ENCODE measurements at regions not wholly inside any gene's neighbourhood (a gene's known extent, or its start where the extent isn't known, plus 50 kb on each side); places are given as distances from the start of the nearest gene placed in this dataset.

DNA sequence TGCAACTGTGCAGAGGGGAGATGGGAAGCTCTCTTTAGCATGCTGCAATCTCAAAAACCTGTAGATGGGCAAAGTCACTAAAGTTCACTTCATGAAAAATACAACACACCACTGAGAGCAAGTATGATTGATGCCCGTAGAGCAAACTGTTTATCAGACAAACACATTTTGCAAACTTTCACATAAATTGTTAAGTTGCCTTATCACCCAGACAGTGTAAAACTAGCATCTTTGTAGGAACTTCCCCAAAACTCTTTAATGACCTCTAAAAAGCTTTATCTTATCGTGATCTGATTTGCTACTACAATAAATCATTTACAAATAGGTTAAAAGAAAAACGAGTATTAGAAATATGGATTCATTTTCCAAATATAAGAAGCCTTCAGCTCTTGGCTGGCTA is 391.0 kb downstream of the LMO4 start:
- intact Hi-C loops (cut with micrococcal nuclease) = no loop called here
- ChIA-PET POLR2A (no interaction called here), CTCF (no interaction called here)
- H3K27ac Mint-ChIP-seq = no peak overlapping the region
- DNase-seq (no peak), ATAC-seq (no peak)
- peaks cover 2% of the 10 kb centered on the region for H3K27me3 Mint-ChIP-seq
- H3K9me3 Mint-ChIP-seq = no peaks in the 10 kb centered on the region
- TF ChIP-seq, protein P1, sequence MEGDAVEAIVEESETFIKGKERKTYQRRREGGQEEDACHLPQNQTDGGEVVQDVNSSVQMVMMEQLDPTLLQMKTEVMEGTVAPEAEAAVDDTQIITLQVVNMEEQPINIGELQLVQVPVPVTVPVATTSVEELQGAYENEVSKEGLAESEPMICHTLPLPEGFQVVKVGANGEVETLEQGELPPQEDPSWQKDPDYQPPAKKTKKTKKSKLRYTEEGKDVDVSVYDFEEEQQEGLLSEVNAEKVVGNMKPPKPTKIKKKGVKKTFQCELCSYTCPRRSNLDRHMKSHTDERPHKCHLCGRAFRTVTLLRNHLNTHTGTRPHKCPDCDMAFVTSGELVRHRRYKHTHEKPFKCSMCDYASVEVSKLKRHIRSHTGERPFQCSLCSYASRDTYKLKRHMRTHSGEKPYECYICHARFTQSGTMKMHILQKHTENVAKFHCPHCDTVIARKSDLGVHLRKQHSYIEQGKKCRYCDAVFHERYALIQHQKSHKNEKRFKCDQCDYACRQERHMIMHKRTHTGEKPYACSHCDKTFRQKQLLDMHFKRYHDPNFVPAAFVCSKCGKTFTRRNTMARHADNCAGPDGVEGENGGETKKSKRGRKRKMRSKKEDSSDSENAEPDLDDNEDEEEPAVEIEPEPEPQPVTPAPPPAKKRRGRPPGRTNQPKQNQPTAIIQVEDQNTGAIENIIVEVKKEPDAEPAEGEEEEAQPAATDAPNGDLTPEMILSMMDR (IDR thresholded peaks at IDR 0.05) = no peak
- H3K4me3 Mint-ChIP-seq = no peak overlapping the region
- H3K4me1 Mint-ChIP-seq (ENCODE audit: low read depth) = no peaks in the 10 kb centered on the region
- H3K36me3 Mint-ChIP-seq (ENCODE audit: low read depth) = no peaks in the 10 kb centered on the region

DNA sequence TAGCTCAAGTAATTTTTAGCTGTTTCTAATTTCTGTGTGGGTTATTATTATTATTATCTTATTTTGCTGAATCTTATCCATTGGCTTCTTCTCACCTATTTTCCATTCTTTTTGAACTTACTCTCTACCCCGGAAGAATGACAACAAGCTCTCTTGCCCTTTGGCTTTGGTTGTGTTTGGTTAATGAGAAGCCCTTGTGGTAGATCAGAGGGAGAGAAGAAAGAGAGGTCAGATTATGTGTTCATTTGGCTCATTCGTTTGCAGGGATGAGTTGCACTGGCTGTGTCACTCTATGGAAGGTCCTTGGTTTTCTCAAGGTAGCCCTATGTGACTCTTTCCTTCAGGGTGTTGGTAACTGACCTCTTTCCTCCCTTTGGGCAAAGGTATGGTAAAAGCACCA is 391.9 kb downstream of the LMO4 start:
- no peak for DNase-seq
- ChIA-PET CTCF (no interaction called here), POLR2A (no interaction called here)
- H3K36me3 Mint-ChIP-seq (ENCODE audit: low read depth) = no peaks in the 10 kb centered on the region
- no peak overlapping the region for H3K27ac Mint-ChIP-seq
- H3K4me1 Mint-ChIP-seq (ENCODE audit: low read depth) = no peaks in the 10 kb centered on the region
- intact Hi-C loops (cut with micrococcal nuclease) = no loop called here
- ATAC-seq = no peak
- H3K27me3 Mint-ChIP-seq = peaks cover 2% of the 10 kb centered on the region
- no peaks in the 10 kb centered on the region for H3K9me3 Mint-ChIP-seq
- H3K4me3 Mint-ChIP-seq = no peak overlapping the region
- TF ChIP-seq, protein P1 (IDR thresholded peaks at IDR 0.05) = no peak

DNA sequence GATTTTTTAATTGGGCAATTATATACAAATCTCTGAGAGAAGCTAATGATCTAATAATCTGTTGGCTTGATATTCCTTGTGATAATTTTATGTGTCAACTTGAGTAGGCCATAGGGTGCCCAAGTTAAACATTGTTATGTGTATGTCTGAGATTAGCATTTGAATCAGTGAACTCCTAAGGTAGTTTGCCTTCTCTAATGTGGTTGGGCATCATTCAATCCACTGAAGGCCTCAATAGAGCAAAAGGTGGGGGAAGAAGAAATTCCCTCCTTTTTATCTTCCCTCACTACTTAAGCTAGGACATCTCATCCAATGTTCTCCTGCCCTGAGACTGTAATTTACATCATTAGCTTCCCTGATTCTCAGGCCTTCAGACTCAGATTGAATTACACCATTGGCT is 394.5 kb downstream of the LMO4 start:
- TF ChIP-seq, protein P1 (IDR thresholded peaks at IDR 0.05) = no peak
- Mint-ChIP-seq H3K27ac (no peak overlapping the region), H3K4me3 (no peak overlapping the region), H3K4me1 (ENCODE audit: low read depth) (no peaks in the 10 kb centered on the region), H3K9me3 (no peaks in the 10 kb centered on the region), H3K27me3 (peaks cover 2% of the 10 kb centered on the region), H3K36me3 (ENCODE audit: low read depth) (no peaks in the 10 kb centered on the region)
- ChIA-PET CTCF (no interaction called here), POLR2A (no interaction called here)
- no peak for ATAC-seq
- DNase-seq = no peak
- intact Hi-C loops (cut with micrococcal nuclease) = no loop called here

DNA sequence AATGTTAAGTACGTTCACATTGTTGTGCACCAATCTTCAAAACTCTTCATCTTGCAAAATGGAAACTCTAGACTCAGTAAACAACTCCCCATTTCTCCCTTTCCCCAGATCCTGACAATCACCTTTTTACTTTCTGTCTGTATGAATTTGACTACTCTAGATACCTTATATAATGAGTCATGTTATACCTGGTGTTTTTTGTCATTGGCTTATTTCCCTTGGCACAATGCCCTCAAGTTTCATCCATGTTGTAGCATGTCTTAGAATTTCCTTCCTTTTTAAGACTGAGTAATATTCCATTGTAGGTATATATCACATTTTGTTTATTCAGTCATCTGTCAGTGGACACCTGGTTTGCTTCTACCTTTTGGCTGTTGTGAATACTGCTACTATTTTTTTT is 399.5 kb downstream of the LMO4 start:
- H3K9me3 Mint-ChIP-seq = no peaks in the 10 kb centered on the region
- TF ChIP-seq, protein P1 (IDR thresholded peaks at IDR 0.05) = no peak
- H3K27me3 Mint-ChIP-seq = peaks cover 3% of the 10 kb centered on the region
- no peaks in the 10 kb centered on the region for H3K4me1 Mint-ChIP-seq (ENCODE audit: low read depth)
- CTCF ChIA-PET = no interaction called here
- intact Hi-C loops (cut with micrococcal nuclease) = no loop called here
- POLR2A ChIA-PET = no interaction called here
- DNase-seq = no peak
- ATAC-seq = no peak
- no peak overlapping the region for H3K4me3 Mint-ChIP-seq
- H3K36me3 Mint-ChIP-seq (ENCODE audit: low read depth) = no peaks in the 10 kb centered on the region
- H3K27ac Mint-ChIP-seq = no peak overlapping the region

DNA sequence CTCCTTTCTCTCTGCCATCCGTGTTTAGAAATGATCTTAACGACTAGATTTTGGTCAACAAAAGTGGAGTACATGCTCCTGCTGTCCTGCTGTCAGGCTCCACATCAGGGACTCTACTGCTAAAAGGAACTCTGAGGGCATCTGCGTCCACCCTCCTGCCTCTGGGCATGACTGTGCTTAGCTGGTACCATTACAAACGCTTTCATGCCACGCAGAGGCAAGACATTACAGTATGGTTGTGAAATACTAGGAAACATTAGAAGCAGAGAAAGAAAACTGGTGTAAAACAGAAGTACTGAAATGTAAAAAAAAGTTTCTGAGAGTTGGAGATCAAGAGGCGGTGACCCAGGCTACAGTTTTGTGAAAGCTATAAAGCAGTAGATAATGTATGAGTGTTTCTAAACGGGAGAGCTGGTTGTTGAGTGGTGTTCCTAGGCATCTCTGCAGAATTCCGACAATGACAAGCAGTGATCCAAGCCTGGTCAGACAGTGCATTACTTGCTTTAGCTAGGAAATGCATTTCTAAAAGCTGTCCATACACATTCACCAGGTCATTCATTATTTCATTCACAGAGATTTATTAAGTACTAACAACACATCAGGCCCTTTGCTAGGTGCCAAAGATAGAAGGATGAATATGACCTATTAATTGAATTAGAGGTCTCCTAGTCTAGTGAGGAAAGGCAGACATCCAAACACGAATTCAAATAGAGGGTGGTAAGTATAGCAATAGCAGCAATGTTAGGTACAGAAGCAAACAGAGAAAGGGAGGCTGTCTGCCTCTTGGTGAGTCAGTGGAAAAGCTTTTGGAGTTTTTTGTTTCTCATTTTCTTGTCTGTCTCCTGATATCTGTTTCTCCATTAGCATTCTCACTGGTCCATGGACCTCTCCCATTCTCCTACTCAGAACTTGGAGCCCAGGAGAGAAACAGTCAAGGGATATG is 401.9 kb downstream of the LMO4 start:
- DNase-seq = no peak
- Mint-ChIP-seq H3K4me1 (ENCODE audit: low read depth) (no peaks in the 10 kb centered on the region), H3K4me3 (no peak overlapping the region), H3K27me3 (peaks cover 6% of the 10 kb centered on the region), H3K36me3 (ENCODE audit: low read depth) (no peaks in the 10 kb centered on the region), H3K27ac (no peak overlapping the region), H3K9me3 (no peaks in the 10 kb centered on the region)
- POLR2A ChIA-PET = no interaction called here
- CTCF ChIA-PET = no interaction called here
- TF ChIP-seq, protein P1 (IDR thresholded peaks at IDR 0.05) = no peak
- intact Hi-C loops (cut with micrococcal nuclease) = no loop called here
- ATAC-seq = no peak

Measured in activated CD8-positive, alpha-beta T cell treated with anti-CD3 and anti-CD28 coated beads for 36 hours (primary cell).